Body of pancreas (tissue), 4 donors: ENCODE measurements at regions not wholly inside any gene's neighbourhood (a gene's known extent, or its start where the extent isn't known, plus 50 kb on each side); places are given as distances from the start of the nearest gene placed in this dataset.

Source experiments
- POLR2A ChIP-seq, 3 donors: fragments of 450-650 bp; IDR thresholded peaks; one replicate each; pipeline ENCODE4 v1.6.1; 2016; ENCODE audit warnings: antibody characterized with exemption in 3 of 3, mild to moderate bottlenecking in 2 of 3
- TF ChIP-seq, protein P1 (sequence below), 7 experiments: fragments of 450-650 bp in 4 of 7; fragments of 200-600 bp in 3 of 7; sonication (generic) in 3 of 7; IDR thresholded peaks; one replicate each; pipeline ENCODE4 v1.5.1; 2016 to 2019; ENCODE audit warnings: antibody characterized with exemption in 7 of 7

DNA sequence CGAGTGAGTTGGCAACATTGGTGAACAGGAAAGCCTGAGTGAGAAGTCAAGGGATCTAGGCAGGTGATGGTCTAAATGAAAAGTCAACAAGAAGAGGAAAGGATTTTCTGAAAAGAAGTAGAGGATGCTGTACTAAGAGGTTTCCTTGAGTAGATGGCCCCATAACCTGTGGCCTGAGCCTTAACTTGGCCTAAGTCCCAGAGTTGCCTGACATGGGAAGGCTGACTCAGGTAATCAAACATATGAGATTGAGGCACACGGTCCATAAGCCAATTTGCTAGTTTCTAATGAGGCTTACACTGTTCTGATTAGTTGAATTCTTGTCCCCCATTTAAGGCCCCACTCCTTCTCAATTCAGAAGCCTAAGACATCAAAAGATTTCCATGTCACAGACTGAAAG, 262.5 kb upstream of the LMCD1 start:
- no peak for TF ChIP-seq POLR2A (IDR thresholded peaks at IDR 0.05)
- TF ChIP-seq, protein P1, sequence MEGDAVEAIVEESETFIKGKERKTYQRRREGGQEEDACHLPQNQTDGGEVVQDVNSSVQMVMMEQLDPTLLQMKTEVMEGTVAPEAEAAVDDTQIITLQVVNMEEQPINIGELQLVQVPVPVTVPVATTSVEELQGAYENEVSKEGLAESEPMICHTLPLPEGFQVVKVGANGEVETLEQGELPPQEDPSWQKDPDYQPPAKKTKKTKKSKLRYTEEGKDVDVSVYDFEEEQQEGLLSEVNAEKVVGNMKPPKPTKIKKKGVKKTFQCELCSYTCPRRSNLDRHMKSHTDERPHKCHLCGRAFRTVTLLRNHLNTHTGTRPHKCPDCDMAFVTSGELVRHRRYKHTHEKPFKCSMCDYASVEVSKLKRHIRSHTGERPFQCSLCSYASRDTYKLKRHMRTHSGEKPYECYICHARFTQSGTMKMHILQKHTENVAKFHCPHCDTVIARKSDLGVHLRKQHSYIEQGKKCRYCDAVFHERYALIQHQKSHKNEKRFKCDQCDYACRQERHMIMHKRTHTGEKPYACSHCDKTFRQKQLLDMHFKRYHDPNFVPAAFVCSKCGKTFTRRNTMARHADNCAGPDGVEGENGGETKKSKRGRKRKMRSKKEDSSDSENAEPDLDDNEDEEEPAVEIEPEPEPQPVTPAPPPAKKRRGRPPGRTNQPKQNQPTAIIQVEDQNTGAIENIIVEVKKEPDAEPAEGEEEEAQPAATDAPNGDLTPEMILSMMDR (IDR thresholded peaks at IDR 0.05), result no peak
